OCI-LY3 (cell line): ENCODE measurements at regions not wholly inside any gene's neighbourhood (a gene's known extent, or its start where the extent isn't known, plus 50 kb on each side); places are given as distances from the start of the nearest gene placed in this dataset.

Experiments used
- H2AFZ ChIP-seq: fragments of 200-600, 300-600 bp; shearing (Covaris generic); 2 replicates; pipeline ENCODE4 v1.6.0; 2014; ENCODE audit warnings: antibody characterized with exemption, low read depth, low read length
- H3K27ac ChIP-seq: fragments of 200-600, 300-600 bp; sonication (generic); 2 replicates; pipeline ENCODE4 v1.5.1; 2014; ENCODE audit warnings: mild to moderate bottlenecking, low read length, moderate library complexity, mixed read lengths
- H3K27me3 ChIP-seq: fragments of 200-600, 300-600 bp; sonication (generic); 2 replicates; pipeline ENCODE4 v1.6.1; 2014; ENCODE audit warnings: low read depth, low read length, mixed read lengths
- H3K36me3 ChIP-seq: fragments of 200-600, 300-600 bp; sonication (generic); replicated peaks from 2 replicates; pipeline ENCODE3; 2014; ENCODE audit warnings: low read depth, low read length, mixed read lengths
- H3K4me1 ChIP-seq: fragments of 300-600, 200-600 bp; sonication (generic); 2 replicates; pipeline ENCODE4 v1.6.1; 2014; ENCODE audit warnings: low read length, mixed read lengths
- H3K4me2 ChIP-seq: fragments of 200-600, 300-600 bp; sonication (generic); 2 replicates; pipeline ENCODE4 v1.6.1; 2014; ENCODE audit warnings: low read length, mixed read lengths
- H3K4me3 ChIP-seq: fragments of 300-600, 200-600 bp; sonication (generic); 2 replicates; pipeline ENCODE4 v1.5.1; 2014; ENCODE audit warnings: antibody characterized with exemption, mild to moderate bottlenecking, low read length, moderate library complexity
- H3K79me2 ChIP-seq: fragments of 300-600, 200-600 bp; shearing (Covaris generic); 2 replicates; pipeline ENCODE4 v1.6.1; 2014; ENCODE audit warnings: mild to moderate bottlenecking, low read length, mixed read lengths
- H3K9ac ChIP-seq: fragments of 300-600, 200-600 bp; shearing (Covaris generic); 2 replicates; pipeline ENCODE4 v1.6.0; 2014; ENCODE audit warnings: mild to moderate bottlenecking, low read length, moderate library complexity
- H3K9me3 ChIP-seq: fragments of 200-600, 300-600 bp; shearing (Covaris generic); 2 replicates; pipeline ENCODE4 v1.6.1; 2014; ENCODE audit warnings: low read length, mixed read lengths; ENCODE audit not compliant: insufficient read depth
- H4K20me1 ChIP-seq: fragments of 200-600, 300-600 bp; sonication (generic); 2 replicates; pipeline ENCODE4 v1.6.1; 2016; ENCODE audit warnings: low read length, mixed read lengths; ENCODE audit not compliant: insufficient read depth
- EZH2phosphoT487 ChIP-seq: fragments of 200-600 bp; shearing (Covaris generic); IDR thresholded peaks from 2 replicates; pipeline ENCODE4 v1.6.1; 2018; ENCODE audit warnings: antibody characterized with exemption, mixed run types, low read depth
- TF ChIP-seq, protein P1 (sequence below): fragments of 200-600, 300-600 bp; sonication (generic); IDR thresholded peaks from 2 replicates; pipeline ENCODE4 v1.5.1; 2014; ENCODE audit warnings: antibody characterized with exemption, low read length, low read depth

- no peak overlapping the region for H3K27ac ChIP-seq
- no peak overlapping the region for H3K4me2 ChIP-seq
- no peak overlapping the region for H3K9ac ChIP-seq
- H3K4me1 ChIP-seq = peaks cover 8% of the 10 kb centered on the region
- H4K20me1 ChIP-seq = no peaks in the 10 kb centered on the region
- no peaks in the 10 kb centered on the region for H3K79me2 ChIP-seq
- H3K4me3 ChIP-seq = no peak overlapping the region
- no peak overlapping the region for H2AFZ ChIP-seq
- TF ChIP-seq EZH2phosphoT487 = no peak
- TF ChIP-seq, protein P1, sequence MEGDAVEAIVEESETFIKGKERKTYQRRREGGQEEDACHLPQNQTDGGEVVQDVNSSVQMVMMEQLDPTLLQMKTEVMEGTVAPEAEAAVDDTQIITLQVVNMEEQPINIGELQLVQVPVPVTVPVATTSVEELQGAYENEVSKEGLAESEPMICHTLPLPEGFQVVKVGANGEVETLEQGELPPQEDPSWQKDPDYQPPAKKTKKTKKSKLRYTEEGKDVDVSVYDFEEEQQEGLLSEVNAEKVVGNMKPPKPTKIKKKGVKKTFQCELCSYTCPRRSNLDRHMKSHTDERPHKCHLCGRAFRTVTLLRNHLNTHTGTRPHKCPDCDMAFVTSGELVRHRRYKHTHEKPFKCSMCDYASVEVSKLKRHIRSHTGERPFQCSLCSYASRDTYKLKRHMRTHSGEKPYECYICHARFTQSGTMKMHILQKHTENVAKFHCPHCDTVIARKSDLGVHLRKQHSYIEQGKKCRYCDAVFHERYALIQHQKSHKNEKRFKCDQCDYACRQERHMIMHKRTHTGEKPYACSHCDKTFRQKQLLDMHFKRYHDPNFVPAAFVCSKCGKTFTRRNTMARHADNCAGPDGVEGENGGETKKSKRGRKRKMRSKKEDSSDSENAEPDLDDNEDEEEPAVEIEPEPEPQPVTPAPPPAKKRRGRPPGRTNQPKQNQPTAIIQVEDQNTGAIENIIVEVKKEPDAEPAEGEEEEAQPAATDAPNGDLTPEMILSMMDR = no peak
- no peaks in the 10 kb centered on the region for H3K9me3 ChIP-seq
- H3K36me3 ChIP-seq = no peaks in the 10 kb centered on the region
- no peaks in the 10 kb centered on the region for H3K27me3 ChIP-seq
These were observed 64.3 kb upstream of the AFDN start for GRCh38 chr6:167762259-167762962.

- Histone ChIP-seq H3K4me1 (peaks cover 10% of the 10 kb centered on the region), H3K4me2 (no peak overlapping the region), H3K27ac (no peak overlapping the region), H3K27me3 (no peaks in the 10 kb centered on the region), H2AFZ (no peak overlapping the region), H3K36me3 (no peaks in the 10 kb centered on the region), H3K79me2 (no peaks in the 10 kb centered on the region), H4K20me1 (no peaks in the 10 kb centered on the region), H3K4me3 (no peak overlapping the region), H3K9me3 (no peaks in the 10 kb centered on the region), H3K9ac (no peak overlapping the region)
- TF ChIP-seq EZH2phosphoT487 = no peak
- TF ChIP-seq, protein P1 = no peak
These were observed 63.4 kb upstream of the AFDN start for GRCh38 chr6:167763056-167763944.

GRCh38 chr6:167764215-167764614 is 62.5 kb upstream of the AFDN start:
- no peaks in the 10 kb centered on the region for H3K27me3 ChIP-seq
- TF ChIP-seq, protein P1 = no peak
- TF ChIP-seq EZH2phosphoT487 = no peak
- H3K9ac ChIP-seq = no peak overlapping the region

DNA sequence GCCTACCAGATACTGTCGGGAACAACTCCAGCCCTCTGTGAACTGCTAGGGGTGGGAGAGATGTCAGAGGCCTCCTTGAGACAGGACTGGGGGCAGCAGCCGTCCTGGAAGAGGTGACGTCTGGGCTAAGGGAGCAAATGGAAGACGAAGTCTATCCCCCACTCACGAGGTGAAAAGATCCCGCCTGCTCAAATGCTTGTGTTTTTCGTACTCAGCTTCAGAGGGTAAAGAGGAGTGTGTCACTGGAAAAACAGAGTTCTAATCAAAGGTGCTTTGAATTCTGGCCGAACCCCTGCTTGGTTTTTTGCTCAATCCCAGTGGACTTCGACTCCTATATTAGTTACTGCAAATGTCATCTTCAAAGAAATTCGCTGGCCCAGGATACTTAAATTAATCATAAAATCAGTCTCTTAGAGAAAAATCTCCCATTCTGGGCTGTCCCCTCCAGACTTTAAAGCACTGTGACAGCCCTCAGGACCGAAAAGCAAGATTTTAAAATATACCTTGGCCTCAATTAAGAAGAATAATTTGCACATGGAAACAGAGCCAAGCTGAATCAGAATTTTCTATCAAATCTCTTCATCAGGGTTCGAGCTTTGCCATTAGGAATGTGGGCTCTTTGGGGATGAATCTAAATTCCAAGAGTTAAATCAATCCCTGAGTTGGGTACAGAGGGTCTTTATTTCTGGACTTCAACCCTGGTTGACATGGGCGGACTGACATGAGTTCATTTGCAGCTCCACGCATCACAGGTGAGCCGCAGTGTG is 61.8 kb upstream of the AFDN start:
- H3K36me3 ChIP-seq = no peaks in the 10 kb centered on the region
- H4K20me1 ChIP-seq = no peaks in the 10 kb centered on the region
- no peaks in the 10 kb centered on the region for H3K9me3 ChIP-seq
- H3K4me3 ChIP-seq = no peak overlapping the region
- TF ChIP-seq, protein P1 = no peak
- TF ChIP-seq EZH2phosphoT487 = no peak
- H3K4me1 ChIP-seq = peaks cover 10% of the 10 kb centered on the region
- no peak overlapping the region for H2AFZ ChIP-seq
- no peaks in the 10 kb centered on the region for H3K79me2 ChIP-seq
- H3K27me3 ChIP-seq = no peaks in the 10 kb centered on the region
- no peak overlapping the region for H3K4me2 ChIP-seq
- H3K27ac ChIP-seq = no peak overlapping the region
- no peak overlapping the region for H3K9ac ChIP-seq

More at GRCh38 chr6:167764215-167764614, 62.5 kb upstream of the AFDN start:
- Histone ChIP-seq H3K4me2 (no peak overlapping the region), H2AFZ (no peak overlapping the region), H3K4me3 (no peak overlapping the region), H3K4me1 (peaks cover 10% of the 10 kb centered on the region), H3K27ac (no peak overlapping the region), H3K79me2 (no peaks in the 10 kb centered on the region), H3K36me3 (no peaks in the 10 kb centered on the region), H3K9me3 (no peaks in the 10 kb centered on the region), H4K20me1 (no peaks in the 10 kb centered on the region)
